ENCODE measurements at regions not wholly inside any gene's neighbourhood (a gene's known extent, or its start where the extent isn't known, plus 50 kb on each side); places are given as distances from the start of the nearest gene placed in this dataset.
"Not testable (repeated sequence)": the region's sequence is repeated elsewhere in the genome, so short reads cannot be mapped to it uniquely, and the experiment has no call there.

GRCh38 chr5:92364986-92365550 is 982.0 kb upstream of the ARRDC3 start:
- no peak for DNase-seq

DNA sequence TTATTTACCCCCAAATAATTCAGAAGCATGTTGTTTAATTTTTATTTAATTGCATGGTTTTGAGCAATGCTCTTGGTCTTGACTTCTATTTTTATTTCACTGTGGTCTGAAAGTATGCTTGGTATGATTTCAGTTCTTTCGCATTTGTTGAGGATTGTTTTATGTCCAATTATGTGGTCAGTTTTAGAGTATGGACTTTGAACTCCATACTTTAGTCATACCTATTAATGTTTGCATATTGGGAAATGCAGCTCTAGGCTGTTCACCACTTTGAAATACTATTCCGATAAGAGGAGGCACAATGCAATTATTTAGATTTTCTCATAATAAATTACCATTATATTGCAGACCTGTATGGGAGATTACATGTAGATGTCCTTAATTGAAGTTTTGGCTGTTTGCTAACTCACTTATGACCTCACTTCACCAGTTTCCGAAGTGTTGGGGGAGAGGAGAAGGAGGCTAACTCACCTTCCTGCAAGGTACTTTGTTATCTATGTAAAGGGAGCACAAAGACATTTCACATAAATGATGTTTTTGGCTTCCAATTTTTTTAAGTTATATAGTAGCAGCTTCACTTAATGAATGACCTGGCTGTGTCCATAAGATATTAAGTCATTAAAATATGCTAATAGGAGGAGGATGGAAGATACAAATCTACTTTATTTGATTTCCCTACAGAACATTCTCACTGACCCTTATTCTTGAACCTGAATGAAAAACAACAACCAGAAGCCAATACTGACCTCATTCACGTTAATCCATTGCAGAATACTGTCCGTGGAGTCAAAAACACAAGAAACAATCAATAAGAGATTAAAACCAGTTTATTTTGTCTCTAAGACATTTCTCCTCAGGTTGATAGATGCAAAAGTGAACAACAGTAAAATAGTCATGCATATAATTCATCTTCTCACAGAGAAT is 970.3 kb upstream of the ARRDC3 start:
- DNase-seq, result no peak

DNA sequence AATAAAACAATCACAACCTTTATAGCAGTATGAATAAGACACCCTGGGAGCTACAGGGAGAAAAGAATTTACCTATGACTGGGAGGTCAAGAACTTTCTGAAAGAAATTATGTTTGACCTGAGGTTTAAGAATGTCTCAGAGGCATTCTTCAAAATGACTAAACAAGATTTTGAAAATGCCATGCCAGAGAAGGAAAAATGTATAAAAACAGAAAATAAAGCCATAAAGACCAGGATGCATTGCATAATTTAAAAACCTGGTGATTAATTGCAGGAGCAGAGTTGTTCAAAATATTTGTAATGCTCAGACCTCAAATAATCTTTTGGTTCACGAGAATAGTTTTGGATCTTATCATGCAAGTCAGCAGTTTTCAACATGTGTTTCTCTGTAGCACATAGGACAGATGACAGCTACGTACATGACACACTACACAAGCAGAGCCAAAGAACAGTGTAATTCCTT is 954.7 kb upstream of the ARRDC3 start:
- no peak for DNase-seq

DNA sequence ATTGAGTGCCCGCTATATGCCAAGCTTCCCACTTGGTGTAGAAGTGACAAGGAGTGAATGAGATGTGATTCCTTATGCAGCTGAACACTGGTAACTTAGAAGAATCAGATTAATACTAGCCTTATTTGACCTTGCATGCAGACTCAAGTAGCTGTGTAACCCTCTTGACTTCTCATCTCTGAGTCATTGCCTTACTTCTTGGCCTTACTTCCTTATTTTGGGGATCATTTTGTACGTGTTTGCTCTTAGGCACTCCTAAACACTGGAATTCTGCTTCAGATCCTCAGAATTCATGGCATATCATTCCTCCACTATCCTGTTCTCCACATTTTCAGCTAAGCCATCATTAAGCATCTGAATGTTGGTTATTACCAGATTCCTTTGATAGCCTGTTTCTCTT is 948.9 kb upstream of the ARRDC3 start:
- no peak for DNase-seq

GRCh38 chr5:92330365-92330764 is 947.2 kb upstream of the ARRDC3 start:
- DNase-seq, result no peak

GRCh38 chr5:92329759-92330158 is 946.6 kb upstream of the ARRDC3 start:
- no peak for DNase-seq

DNA sequence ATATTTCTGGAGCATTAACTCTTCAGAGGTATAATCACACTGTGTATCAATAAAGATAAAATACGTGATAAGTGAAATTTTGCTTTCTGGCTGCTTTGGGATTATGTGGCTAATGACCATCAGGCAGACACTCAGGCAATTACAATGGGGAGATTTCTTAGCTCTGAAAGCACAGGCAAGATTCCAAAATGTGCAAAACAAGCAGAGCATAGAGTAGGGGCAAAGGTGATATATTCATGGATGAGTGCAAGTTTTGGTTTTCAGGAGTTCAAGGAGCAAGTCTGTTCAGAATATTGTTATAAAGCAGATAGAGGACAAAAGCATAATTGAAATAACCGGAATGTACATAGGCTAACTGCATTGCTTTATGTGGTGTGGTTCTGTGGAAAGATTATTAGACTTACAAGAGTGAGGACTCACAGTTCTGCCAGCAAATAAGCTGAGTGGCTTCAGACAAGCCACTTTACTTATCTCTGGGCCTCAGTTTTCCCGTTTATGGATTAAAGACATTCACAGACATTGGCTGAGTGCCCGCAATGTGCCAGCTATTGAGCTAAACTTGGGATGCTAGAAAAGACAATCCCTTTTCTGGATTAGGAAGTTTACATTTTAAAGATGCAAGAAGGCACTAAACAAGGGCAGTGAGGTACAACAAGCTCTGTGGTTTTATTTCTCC is 945.6 kb upstream of the ARRDC3 start:
- no peak for DNase-seq

GRCh38 chr5:92320446-92320845 is 937.3 kb upstream of the ARRDC3 start:
- DNase-seq, result no peak

DNA sequence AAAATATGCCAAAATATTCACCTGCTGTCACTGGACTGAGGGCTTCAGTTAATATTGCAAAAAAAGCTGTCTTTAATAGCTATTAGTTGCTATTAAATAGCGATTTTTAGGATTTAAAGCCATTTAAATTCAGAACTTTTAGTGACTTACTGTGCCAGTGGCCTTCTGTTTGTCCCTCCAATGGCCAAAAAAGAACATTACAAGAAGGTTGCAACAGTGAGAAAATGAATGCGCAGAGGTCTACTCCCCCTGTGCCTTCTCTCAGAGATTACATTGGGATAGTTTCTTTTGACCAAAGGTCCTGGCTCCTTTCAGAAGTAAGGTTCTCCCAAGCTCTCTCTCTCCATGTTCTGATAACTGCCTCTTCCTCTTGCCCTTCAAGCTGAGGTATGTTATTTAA is 930.3 kb upstream of the ARRDC3 start:
- no peak for DNase-seq

DNA sequence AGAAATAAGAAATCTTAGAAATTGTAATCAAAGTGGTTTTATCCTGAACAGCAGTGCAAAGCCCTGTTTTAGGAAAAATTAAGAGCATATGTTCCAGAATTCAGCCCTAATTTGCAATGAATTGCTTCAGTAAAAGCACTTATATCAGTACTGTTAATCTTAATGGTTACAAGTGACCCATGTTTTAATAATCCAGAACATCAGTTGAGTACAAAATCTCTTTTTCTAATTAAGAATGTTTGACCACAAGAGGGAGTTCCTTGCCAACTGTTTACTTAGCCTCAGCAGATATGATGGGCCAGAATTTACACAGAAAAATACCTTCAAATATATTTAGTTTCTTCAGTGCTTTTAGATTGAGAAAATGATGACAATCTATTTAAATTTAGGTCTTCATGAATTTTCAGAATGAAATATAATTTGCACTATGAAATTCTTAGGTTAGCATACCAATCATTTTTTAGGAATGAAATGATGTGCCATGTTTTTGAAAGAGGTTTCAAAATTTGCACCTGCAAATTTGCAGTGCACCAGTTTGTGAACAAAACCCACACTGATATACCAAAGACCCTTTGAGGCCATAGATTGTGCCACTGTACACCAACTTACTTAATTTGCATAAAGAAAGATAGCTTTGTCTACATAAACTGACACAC is 926.3 kb upstream of the ARRDC3 start:
- DNase-seq, result no peak

GRCh38 chr5:92308679-92309078 is 925.6 kb upstream of the ARRDC3 start:
- DNase-seq, result no peak

DNA sequence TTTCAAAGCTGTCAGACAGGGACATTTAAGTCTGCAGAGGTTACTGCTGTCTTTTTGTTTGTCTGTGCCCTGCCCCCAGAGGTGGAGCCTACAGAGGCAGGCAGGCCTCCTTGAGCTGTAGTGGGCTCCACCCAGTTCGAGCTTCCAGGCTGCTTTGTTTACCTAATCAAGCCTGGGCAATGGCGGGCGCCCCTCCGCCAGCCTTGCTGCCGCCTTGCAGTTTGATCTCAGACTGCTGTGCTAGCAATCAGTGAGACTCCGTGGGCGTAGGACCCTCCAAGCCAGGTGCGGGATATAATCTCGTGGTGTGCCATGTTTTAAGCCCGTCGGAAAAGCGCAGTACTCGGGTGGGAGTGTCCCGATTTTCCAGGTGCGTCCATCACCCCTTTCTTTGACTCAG is 919.2 kb upstream of the ARRDC3 start:
- DNase-seq, result not testable (repeated sequence)

- DNase-seq, result no peak
Observed at GRCh38 chr5:92283521-92283920, 900.4 kb upstream of the ARRDC3 start.

GRCh38 chr5:92271750-92272149 is 888.6 kb upstream of the ARRDC3 start:
- DNase-seq, result not testable (repeated sequence)

GRCh38 chr5:92268343-92268742 is 885.2 kb upstream of the ARRDC3 start:
- no peak for DNase-seq

DNA sequence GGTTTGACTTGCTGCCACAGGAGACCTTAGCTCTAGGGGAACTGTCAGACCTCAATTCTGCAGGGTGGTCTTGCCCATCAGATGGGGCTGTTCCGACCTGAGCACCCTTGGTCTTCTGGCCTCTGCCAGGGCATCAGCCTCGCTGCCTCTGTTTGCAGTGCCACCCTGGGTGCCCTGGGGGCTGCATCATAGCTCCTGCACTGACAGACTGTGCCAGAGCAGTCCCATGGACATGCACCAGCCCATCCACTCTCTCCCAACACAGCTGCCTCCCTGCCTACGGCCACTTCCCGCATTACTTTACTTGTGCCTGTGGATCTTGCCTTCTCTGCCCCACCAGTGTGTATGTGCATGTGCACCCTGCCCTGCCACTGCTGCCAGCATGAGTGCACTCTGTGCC is 884.7 kb upstream of the ARRDC3 start:
- DNase-seq, result no peak

DNA sequence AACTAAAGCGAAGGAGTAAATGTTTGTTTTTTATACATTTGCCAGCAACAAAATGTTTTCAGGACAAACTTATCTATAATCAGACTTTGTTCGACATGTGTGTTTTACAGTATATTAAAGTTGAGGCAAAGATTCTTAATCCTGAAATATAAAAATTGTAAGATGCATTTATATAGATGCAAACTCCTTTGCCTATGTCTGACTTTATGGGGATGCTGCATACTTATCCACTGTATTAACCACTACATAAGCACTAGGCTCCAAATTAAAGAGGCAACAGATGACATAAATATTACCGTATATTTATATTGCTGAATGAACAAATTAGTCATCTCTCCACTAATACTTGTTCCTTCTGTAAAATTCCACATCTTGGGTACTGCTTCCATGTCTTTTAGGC is 882.7 kb upstream of the ARRDC3 start:
- DNase-seq, result no peak

- DNase-seq, result not testable (repeated sequence)
Observed at GRCh38 chr5:92255605-92256004, 872.5 kb upstream of the ARRDC3 start.

DNA sequence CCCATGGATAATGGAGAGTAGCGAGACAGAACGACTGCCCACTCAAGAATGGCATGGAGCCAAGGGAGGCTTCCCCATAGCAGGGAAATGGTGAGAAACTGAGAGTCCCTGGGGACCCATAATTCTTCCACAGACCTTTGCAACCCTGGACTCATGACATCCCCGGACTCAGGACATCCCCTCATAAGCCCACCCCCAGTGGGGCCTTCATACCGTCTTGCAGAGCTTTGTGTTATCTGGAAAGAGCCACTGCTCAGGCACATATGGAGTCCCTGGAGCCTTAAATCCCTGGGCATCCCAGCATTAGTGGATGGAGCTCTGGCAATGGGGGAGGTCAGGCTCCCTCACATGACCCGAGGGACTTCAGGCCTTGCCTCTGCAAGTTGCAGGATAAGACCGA is 865.4 kb upstream of the ARRDC3 start:
- DNase-seq, result no peak

GRCh38 chr5:92242170-92242569 is 859.1 kb upstream of the ARRDC3 start:
- DNase-seq, result no peak

DNA sequence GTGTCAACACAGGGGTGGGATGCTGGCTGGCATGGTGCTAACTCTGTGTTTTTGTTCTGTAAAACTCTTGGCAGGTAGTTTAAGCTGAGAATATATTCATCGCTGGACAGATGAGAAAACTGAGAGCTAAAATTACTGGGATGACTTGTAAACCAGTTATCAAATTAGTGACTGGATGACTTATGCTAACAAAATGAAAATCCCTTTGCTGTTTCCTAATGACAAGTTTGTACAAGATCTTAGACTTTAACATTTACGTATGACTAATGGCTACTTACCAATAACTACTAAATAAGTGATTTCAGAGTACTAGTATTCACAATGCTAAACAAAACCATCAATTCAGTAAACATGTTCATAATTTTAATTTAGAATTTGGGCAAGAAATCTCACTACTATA is 854.8 kb upstream of the ARRDC3 start:
- DNase-seq, result no peak

DNA sequence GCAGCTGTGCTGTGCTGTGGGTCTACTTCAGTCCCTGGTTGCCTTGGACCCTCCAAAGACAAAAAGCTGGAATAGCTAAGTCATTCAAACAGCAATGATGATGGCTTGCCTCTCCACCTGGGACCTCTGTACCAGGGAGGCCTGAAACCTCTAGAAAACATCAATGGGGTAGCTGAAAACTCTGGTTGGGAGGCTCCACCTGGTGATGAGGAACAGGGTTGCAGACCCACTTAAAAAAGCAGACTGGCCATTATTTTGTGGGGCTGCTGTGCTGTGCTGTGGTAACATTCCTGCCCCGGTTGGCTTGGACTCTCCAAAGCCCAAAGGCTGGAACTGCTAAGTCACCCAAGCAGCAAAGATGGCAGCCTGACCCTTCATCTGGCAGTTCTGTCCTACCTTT is 839.3 kb upstream of the ARRDC3 start:
- no peak for DNase-seq

GRCh38 chr5:92216852-92217251 is 833.7 kb upstream of the ARRDC3 start:
- not testable (repeated sequence) for DNase-seq

Measured in activated CD8-positive, alpha-beta memory T cell treated with anti-CD3 and anti-CD28 coated beads, Interleukin-2, amount 50 U/mL, for 4 hours (primary cell).